Astrocyte (in vitro differentiated cells and primary cell): ENCODE measurements at regions not wholly inside any gene's neighbourhood (a gene's known extent, or its start where the extent isn't known, plus 50 kb on each side); places are given as distances from the start of the nearest gene placed in this dataset.
A peak's percentile ranks its signal among the peaks of the same experiment; 100 is the strongest.

Source experiments
- DNase-seq: peaks from one replicate; pipeline ENCODE4 v3.0.0-alpha.2; 2010; ENCODE audit warnings: low read depth
- FAIRE-seq: peaks from 2 replicates; lab custom pipeline; 2011; peaks lifted over from hg19 to GRCh38; lab: Jason Lieb, UNC
- H2AFZ ChIP-seq: 2 replicates; pipeline ENCODE4 v1.6.0; 2012; ENCODE audit warnings: low read depth, low read length, inconsistent platforms
- H3K27ac ChIP-seq: 2 replicates; pipeline ENCODE4 v1.5.1; 2011; ENCODE audit warnings: low read depth, low read length, inconsistent platforms
- H3K27me3 ChIP-seq: 2 replicates; pipeline ENCODE4 v1.6.0; 2011; ENCODE audit warnings: low read length, inconsistent platforms; ENCODE audit not compliant: insufficient read depth
- H3K36me3 ChIP-seq: 2 replicates; pipeline ENCODE4 v1.5.1; 2011; ENCODE audit warnings: low read length, inconsistent platforms; ENCODE audit not compliant: insufficient read depth
- H3K4me1 ChIP-seq: 2 replicates; pipeline ENCODE4 v1.5.1; 2011; ENCODE audit warnings: low read length, inconsistent platforms; ENCODE audit not compliant: insufficient read depth
- H3K4me2 ChIP-seq: 2 replicates; pipeline ENCODE4 v1.6.0; 2012; ENCODE audit warnings: low read length, inconsistent platforms
- H3K4me3 ChIP-seq: 2 replicates; pipeline ENCODE4 v1.5.1; 2011; ENCODE audit warnings: low read depth, mild to moderate bottlenecking, low read length, inconsistent platforms; ENCODE audit not compliant: insufficient read depth
- H3K79me2 ChIP-seq: 2 replicates; pipeline ENCODE4 v1.6.0; 2012; ENCODE audit warnings: mild to moderate bottlenecking, low read length, inconsistent platforms; ENCODE audit not compliant: insufficient read depth
- H3K9ac ChIP-seq: 2 replicates; pipeline ENCODE4 v1.6.0; 2012; ENCODE audit warnings: mild to moderate bottlenecking, low read length, inconsistent platforms
- H3K9me3 ChIP-seq: 2 replicates; pipeline ENCODE4 v1.5.1; 2012; ENCODE audit warnings: low read depth, mild to moderate bottlenecking, low read length, inconsistent platforms; ENCODE audit not compliant: insufficient read depth
- H4K20me1 ChIP-seq: 2 replicates; pipeline ENCODE4 v1.6.0; 2012; ENCODE audit warnings: low read length, inconsistent platforms; ENCODE audit not compliant: insufficient read depth
- H3K27ac Mint-ChIP-seq: one replicate; pipeline ENCODE4 v1.8.0; 2021; ENCODE audit warnings: mild to moderate bottlenecking, mixed read lengths; ENCODE audit not compliant: unreplicated experiment
- H3K27me3 Mint-ChIP-seq: one replicate; pipeline ENCODE4 v1.8.0; 2021; ENCODE audit warnings: low read depth, mixed read lengths; ENCODE audit not compliant: unreplicated experiment
- H3K36me3 Mint-ChIP-seq: one replicate; pipeline ENCODE4 v1.8.0; 2021; ENCODE audit warnings: low read depth, mixed read lengths; ENCODE audit not compliant: unreplicated experiment
- H3K4me1 Mint-ChIP-seq: one replicate; pipeline ENCODE4 v1.8.0; 2021; ENCODE audit warnings: low read depth, mixed read lengths; ENCODE audit not compliant: unreplicated experiment
- H3K4me3 Mint-ChIP-seq: one replicate; pipeline ENCODE4 v1.8.0; 2021; ENCODE audit warnings: mild to moderate bottlenecking, moderate library complexity, mixed read lengths; ENCODE audit not compliant: unreplicated experiment
- H3K9me3 Mint-ChIP-seq: one replicate; pipeline ENCODE4 v1.8.0; 2021; ENCODE audit warnings: mild to moderate bottlenecking, mixed read lengths; ENCODE audit not compliant: unreplicated experiment
- CTCF ChIP-seq: IDR thresholded peaks from 2 replicates; pipeline ENCODE4 v1.5.1; 2011; ENCODE audit warnings: low read depth, mild to moderate bottlenecking, inconsistent platforms, low read length, moderate library complexity; ENCODE audit not compliant: insufficient read depth
- EZH2 ChIP-seq: IDR thresholded peaks from 2 replicates; pipeline ENCODE4 v1.6.1; 2012; ENCODE audit warnings: mild to moderate bottlenecking, low read length, inconsistent platforms; ENCODE audit not compliant: insufficient read depth

DNA sequence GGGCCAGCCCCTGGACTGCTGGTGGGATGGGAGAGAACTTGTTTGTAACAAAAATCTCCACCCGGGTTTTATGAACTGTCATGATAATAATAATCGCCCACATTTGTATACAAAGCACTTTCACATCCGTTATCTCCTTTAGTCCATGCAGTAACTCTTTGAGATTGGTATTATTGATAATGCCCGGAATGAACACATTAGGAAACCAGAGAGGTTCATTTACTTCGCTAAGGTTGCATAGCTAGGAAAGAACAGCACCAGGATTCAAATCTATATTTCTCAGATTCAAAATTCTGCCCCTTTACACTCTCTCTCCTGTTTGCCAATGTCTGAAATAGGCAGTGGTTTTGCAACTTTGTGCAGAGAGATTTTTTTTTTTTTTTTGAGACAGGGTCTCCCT is 131.4 kb downstream of the FOXD2 start:
- Histone ChIP-seq H3K79me2 (no peaks in the 10 kb centered on the region), H3K4me1 (peaks cover 20% of the 10 kb centered on the region), H3K4me2 (peak overlapping the region; percentile 62), H3K27me3 (no peaks in the 10 kb centered on the region), H4K20me1 (no peaks in the 10 kb centered on the region), H3K9ac (no peak overlapping the region), H3K27ac (no peak overlapping the region), H3K9me3 (no peaks in the 10 kb centered on the region), H2AFZ (no peak overlapping the region), H3K36me3 (no peaks in the 10 kb centered on the region), H3K4me3 (no peak overlapping the region)
- no peaks in the 10 kb centered on the region for H3K9me3 Mint-ChIP-seq
- DNase-seq = no peak
- H3K4me3 Mint-ChIP-seq = no peak overlapping the region
- H3K36me3 Mint-ChIP-seq = no peaks in the 10 kb centered on the region
- no peak for FAIRE-seq
- peaks cover 24% of the 10 kb centered on the region for H3K27me3 Mint-ChIP-seq
- H3K27ac Mint-ChIP-seq = no peak overlapping the region
- TF ChIP-seq CTCF (no peak), EZH2 (no peak)
- H3K4me1 Mint-ChIP-seq = peaks cover 20% of the 10 kb centered on the region

- no peak overlapping the region for H3K27ac ChIP-seq
- Mint-ChIP-seq H3K9me3 (no peaks in the 10 kb centered on the region), H3K4me3 (no peak overlapping the region), H3K27ac (peak overlapping the region; percentile 76), H3K36me3 (no peaks in the 10 kb centered on the region), H3K4me1 (peaks cover 20% of the 10 kb centered on the region), H3K27me3 (peaks cover 18% of the 10 kb centered on the region)
- H3K4me3 ChIP-seq = no peak overlapping the region
- no peaks in the 10 kb centered on the region for H3K9me3 ChIP-seq
- FAIRE-seq (peak; percentile 90), DNase-seq (peak; percentile 95)
- H2AFZ ChIP-seq = no peak overlapping the region
- TF ChIP-seq EZH2 (no peak), CTCF (peak; percentile 60)
- no peak overlapping the region for H3K9ac ChIP-seq
- H3K79me2 ChIP-seq = no peaks in the 10 kb centered on the region
- no peaks in the 10 kb centered on the region for H3K36me3 ChIP-seq
- peaks cover 20% of the 10 kb centered on the region for H3K4me1 ChIP-seq
- no peaks in the 10 kb centered on the region for H4K20me1 ChIP-seq
- H3K4me2 ChIP-seq = peak overlapping the region; percentile 62
- H3K27me3 ChIP-seq = no peaks in the 10 kb centered on the region
Observed at GRCh38 chr1:47569681-47570470, 132.0 kb downstream of the FOXD2 start.

GRCh38 chr1:47571161-47571560 is 133.3 kb downstream of the FOXD2 start:
- TF ChIP-seq CTCF (no peak), EZH2 (no peak)
- no peaks in the 10 kb centered on the region for H4K20me1 ChIP-seq
- Mint-ChIP-seq H3K4me1 (peaks cover 22% of the 10 kb centered on the region), H3K27me3 (peaks cover 16% of the 10 kb centered on the region), H3K9me3 (no peaks in the 10 kb centered on the region), H3K4me3 (no peak overlapping the region), H3K36me3 (no peaks in the 10 kb centered on the region), H3K27ac (no peak overlapping the region)
- no peak overlapping the region for H3K9ac ChIP-seq
- no peak overlapping the region for H2AFZ ChIP-seq
- no peak overlapping the region for H3K4me2 ChIP-seq
- H3K4me3 ChIP-seq = no peak overlapping the region
- FAIRE-seq (no peak), DNase-seq (no peak)
- no peaks in the 10 kb centered on the region for H3K36me3 ChIP-seq
- H3K79me2 ChIP-seq = no peaks in the 10 kb centered on the region
- no peaks in the 10 kb centered on the region for H3K9me3 ChIP-seq
- peaks cover 28% of the 10 kb centered on the region for H3K4me1 ChIP-seq
- H3K27ac ChIP-seq = no peak overlapping the region
- no peaks in the 10 kb centered on the region for H3K27me3 ChIP-seq
